MCF 10A (cell line): ENCODE measurements at regions not wholly inside any gene's neighbourhood (a gene's known extent, or its start where the extent isn't known, plus 50 kb on each side); places are given as distances from the start of the nearest gene placed in this dataset.
"Not testable (repeated sequence)": the region's sequence is repeated elsewhere in the genome, so short reads cannot be mapped to it uniquely, and the experiment has no call there.

Source experiments
- BruUV-seq: library from RNA; stranded (reverse); fragments of 400-500 nt; replicated peaks from 2 replicates; lab custom pipeline; 2021; lab: Mats Ljungman, UMichigan
- CTCF ChIA-PET: fragments of 300-600 bp; sonication (Branson Sonifier 250); formaldehyde crosslinking; extraction: SDS; loops from one replicate; lab custom pipeline; 2021; ENCODE audit warnings: antibody characterized with exemption, inconsistent platforms; lab: Yijun Ruan, JAX
- POLR2A ChIA-PET: fragments of 300-600, 350-650 bp; sonication (Branson Sonifier 250); formaldehyde crosslinking; extraction: SDS; loops from one replicate; lab custom pipeline; 2020; ENCODE audit warnings: antibody characterized with exemption, inconsistent platforms; lab: Yijun Ruan, JAX
- DNase-seq: peaks from one replicate; pipeline ENCODE4 v3.0.0-alpha.2; 2018; ENCODE audit not compliant: unreplicated experiment
- H3K27ac Mint-ChIP-seq: one replicate; pipeline ENCODE4 v1.8.0; 2022; ENCODE audit warnings: mild to moderate bottlenecking, low read depth, mixed read lengths; ENCODE audit not compliant: unreplicated experiment
- H3K27me3 Mint-ChIP-seq: one replicate; pipeline ENCODE4 v1.8.0; 2022; ENCODE audit warnings: mixed read lengths; ENCODE audit not compliant: insufficient read depth, unreplicated experiment
- H3K36me3 Mint-ChIP-seq: one replicate; pipeline ENCODE4 v1.8.0; 2022; ENCODE audit warnings: mild to moderate bottlenecking, moderate library complexity, mixed read lengths; ENCODE audit not compliant: insufficient read depth, unreplicated experiment
- H3K4me1 Mint-ChIP-seq: one replicate; pipeline ENCODE4 v1.8.0; 2022; ENCODE audit warnings: mixed read lengths; ENCODE audit not compliant: insufficient read depth, unreplicated experiment
- H3K4me3 Mint-ChIP-seq: one replicate; pipeline ENCODE4 v1.8.0; 2022; ENCODE audit warnings: mild to moderate bottlenecking, moderate library complexity, mixed read lengths; ENCODE audit not compliant: unreplicated experiment
- H3K9me3 Mint-ChIP-seq: one replicate; pipeline ENCODE4 v1.8.0; 2022; ENCODE audit warnings: mixed read lengths; ENCODE audit not compliant: unreplicated experiment
- CTCF ChIP-seq: fragments of 200-600 bp; IDR thresholded peaks from one replicate; pipeline ENCODE4 v1.8.0; 2022; ENCODE audit warnings: antibody characterized with exemption, mild to moderate bottlenecking; ENCODE audit not compliant: unreplicated experiment
- intact Hi-C: fragments of 100-400 bp; cut with micrococcal nuclease; formaldehyde crosslinking; loops from 2 replicates; pipeline ENCODE4 v1.14.1; 2022

DNA sequence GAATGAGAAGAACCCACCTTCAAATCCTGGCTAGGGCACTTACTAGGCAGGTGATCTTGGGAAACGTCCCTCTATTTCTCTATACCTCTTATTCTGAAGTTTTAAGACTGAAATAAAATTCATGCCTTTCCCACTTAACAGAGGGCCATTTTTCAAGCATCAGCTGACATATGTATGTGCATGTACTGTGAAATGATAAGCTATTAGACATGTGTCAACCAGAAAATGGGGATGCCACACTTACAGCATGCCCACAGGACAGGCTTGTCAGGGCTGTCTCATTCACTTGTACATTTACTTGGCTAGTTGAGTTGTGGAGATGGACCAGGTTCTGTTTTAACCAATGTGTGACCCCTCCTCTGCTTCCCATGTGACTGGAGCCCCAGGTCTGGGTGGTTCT is 78.5 kb downstream of the C9orf152 start:
- intact Hi-C loops, result no loop called here
- CTCF ChIA-PET, result interaction anchor here (0.6 to 0.7 kb wide), 3 partner anchors 17 to 556 kb away, joined by 3 read pairs; no protein-coding TSS in a partner anchor
- BruUV-seq, result no TSS peak
- Mint-ChIP-seq H3K27me3 (no peaks in the 10 kb centered on the region), H3K9me3 (no peaks in the 10 kb centered on the region), H3K4me3 (no peak overlapping the region), H3K4me1 (peaks cover 52% of the 10 kb centered on the region), H3K27ac (no peak overlapping the region), H3K36me3 (peaks cover 16% of the 10 kb centered on the region)
- POLR2A ChIA-PET, result interaction anchor here (0.6 to 2.0 kb wide), 3 partner anchors 13 to 1253 kb away, joined by 3 to 6 read pairs (median 6); no protein-coding TSS in a partner anchor
- TF ChIP-seq CTCF, result no peak
- DNase-seq, result no peak

DNA sequence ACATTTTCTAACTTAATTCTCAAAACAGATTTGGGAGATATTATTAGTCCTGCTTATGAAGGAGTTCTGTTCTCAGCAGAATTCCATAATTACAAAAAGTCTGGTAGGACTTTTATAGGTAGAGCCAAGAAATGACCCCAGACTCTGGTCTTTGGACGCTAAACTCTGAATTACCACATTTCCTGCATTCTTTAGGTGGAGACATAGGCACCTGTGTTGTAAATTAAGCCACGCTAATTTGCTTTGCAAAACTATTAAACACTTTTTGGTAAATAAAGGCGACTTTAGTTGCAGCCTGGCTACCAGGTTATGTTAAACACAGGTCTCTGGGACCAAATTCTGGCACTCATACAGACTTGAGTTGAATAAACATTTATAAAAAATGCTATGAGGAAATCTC is 77.7 kb downstream of the C9orf152 start:
- H3K4me3 Mint-ChIP-seq, result no peak overlapping the region
- BruUV-seq, result no TSS peak
- peak; percentile 48 for DNase-seq
- intact Hi-C loops, result no loop called here
- TF ChIP-seq CTCF, result no peak
- ChIA-PET POLR2A (interaction anchor here (0.9 to 2.0 kb wide), 3 partner anchors 13 to 58 kb away, joined by 3 to 6 read pairs (median 3); no protein-coding TSS in a partner anchor), CTCF (no interaction called here)
- peak overlapping the region; percentile 19 for H3K27ac Mint-ChIP-seq
- H3K4me1 Mint-ChIP-seq, result peaks cover 50% of the 10 kb centered on the region
- no peaks in the 10 kb centered on the region for H3K27me3 Mint-ChIP-seq
- H3K36me3 Mint-ChIP-seq, result peaks cover 16% of the 10 kb centered on the region
- no peaks in the 10 kb centered on the region for H3K9me3 Mint-ChIP-seq

DNA sequence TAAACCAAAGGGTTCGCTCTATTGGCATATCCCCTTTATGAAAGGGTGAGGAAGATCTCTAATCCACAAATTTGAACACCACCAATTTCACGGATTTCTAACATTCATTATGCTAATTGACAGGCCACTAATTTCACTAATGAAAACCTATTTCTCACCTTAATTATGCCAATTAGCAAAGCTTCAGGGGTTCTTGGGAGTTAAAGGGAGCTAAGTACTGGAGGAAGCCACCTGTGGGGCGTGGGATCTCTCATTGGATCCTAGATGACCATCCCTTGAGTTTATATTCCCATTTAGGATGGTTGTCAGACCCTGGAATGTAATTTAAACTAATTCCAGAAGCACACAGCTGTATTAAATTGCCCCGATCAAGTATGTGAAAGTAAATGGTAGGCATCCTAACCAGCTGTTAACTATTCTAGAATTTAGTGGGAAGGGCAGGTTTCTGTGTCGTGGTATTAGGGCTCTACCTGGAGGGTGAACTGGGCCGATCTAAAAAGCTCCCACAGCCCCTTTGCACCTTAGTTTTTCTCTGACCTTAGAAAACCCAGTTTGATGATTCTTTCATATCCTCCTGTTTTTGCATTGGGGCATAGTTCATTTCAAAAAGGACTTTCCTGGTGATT is 77.1 kb downstream of the C9orf152 start:
- no peak for DNase-seq
- no TSS peak for BruUV-seq
- POLR2A ChIA-PET, result interaction anchor here (1.2 to 2.0 kb wide), 3 partner anchors 19 to 65 kb away, joined by 3 to 6 read pairs (median 4); no protein-coding TSS in a partner anchor
- CTCF ChIA-PET, result no interaction called here
- H3K4me3 Mint-ChIP-seq, result no peak overlapping the region
- H3K9me3 Mint-ChIP-seq, result no peaks in the 10 kb centered on the region
- TF ChIP-seq CTCF, result no peak
- peaks cover 16% of the 10 kb centered on the region for H3K36me3 Mint-ChIP-seq
- peak overlapping the region; percentile 19 for H3K27ac Mint-ChIP-seq
- intact Hi-C loops, result no loop called here
- H3K4me1 Mint-ChIP-seq, result peaks cover 43% of the 10 kb centered on the region
- no peaks in the 10 kb centered on the region for H3K27me3 Mint-ChIP-seq

DNA sequence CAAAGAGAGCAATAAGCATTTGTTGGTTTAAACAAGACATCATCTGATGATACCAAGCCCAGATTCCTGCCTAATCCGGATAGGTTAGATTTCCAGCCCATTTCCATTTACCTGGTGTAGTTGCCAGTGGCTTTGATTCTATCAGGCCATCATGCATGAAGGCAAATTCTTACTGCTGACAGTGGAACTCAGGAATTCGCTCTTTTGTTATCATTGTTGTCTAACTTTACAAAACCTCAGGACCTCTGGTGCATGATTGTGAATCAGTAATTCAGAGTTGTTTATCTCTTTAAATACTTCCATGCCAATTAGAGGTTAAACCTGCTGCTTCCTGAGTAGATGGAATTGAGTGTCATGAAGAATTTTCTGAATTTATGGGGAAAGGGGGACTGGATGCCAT is 76.5 kb downstream of the C9orf152 start:
- Mint-ChIP-seq H3K27ac (peak overlapping the region; percentile 66), H3K4me1 (peaks cover 39% of the 10 kb centered on the region), H3K4me3 (no peak overlapping the region), H3K27me3 (no peaks in the 10 kb centered on the region), H3K36me3 (peaks cover 21% of the 10 kb centered on the region), H3K9me3 (no peaks in the 10 kb centered on the region)
- POLR2A ChIA-PET, result interaction anchor here (1.2 kb wide), 1 partner anchor 65 kb away, joined by 4 read pairs; no protein-coding TSS in a partner anchor
- no TSS peak for BruUV-seq
- no peak for DNase-seq
- TF ChIP-seq CTCF, result no peak
- intact Hi-C loops, result no loop called here
- CTCF ChIA-PET, result no interaction called here

DNA sequence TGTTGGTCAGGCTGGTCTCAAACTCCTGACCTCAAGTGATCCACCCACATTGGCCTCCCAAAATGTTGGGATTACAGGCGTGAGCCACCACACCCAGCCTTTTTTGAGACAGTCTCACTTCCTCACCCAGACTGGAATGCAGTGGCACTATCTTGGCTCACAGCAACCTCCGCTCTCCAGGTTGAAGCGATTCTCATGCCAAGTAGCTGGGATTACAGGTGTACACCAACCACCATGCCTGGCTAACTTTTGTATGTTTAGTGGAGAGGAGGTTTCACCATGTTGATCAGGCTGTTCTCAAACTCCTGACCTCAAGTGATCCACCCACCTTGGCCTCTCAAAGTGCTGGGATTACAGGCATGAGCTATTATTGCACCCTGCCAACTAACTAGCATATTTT is 75.4 kb downstream of the C9orf152 start:
- H3K36me3 Mint-ChIP-seq, result peaks cover 31% of the 10 kb centered on the region
- H3K9me3 Mint-ChIP-seq, DNase-seq, intact Hi-C loops, H3K4me3 Mint-ChIP-seq, CTCF ChIA-PET, H3K27ac Mint-ChIP-seq, H3K27me3 Mint-ChIP-seq, BruUV-seq: not testable (repeated sequence)
- H3K4me1 Mint-ChIP-seq, result peaks cover 36% of the 10 kb centered on the region
- POLR2A ChIA-PET, result interaction anchor here (0.9 to 1.6 kb wide), 4 partner anchors 14 to 81 kb away, joined by 3 to 5 read pairs (median 4); no protein-coding TSS in a partner anchor
